Stomach smooth muscle (tissue), 2 donors: ENCODE measurements at regions not wholly inside any gene's neighbourhood (a gene's known extent, or its start where the extent isn't known, plus 50 kb on each side); places are given as distances from the start of the nearest gene placed in this dataset.

Source experiments
- H3K27ac ChIP-seq: one replicate; pipeline ENCODE4 v1.7.0; 2013; ENCODE audit warnings: mild to moderate bottlenecking, low read length, inconsistent platforms
- H3K27me3 ChIP-seq, 2 donors: one replicate each; pipeline ENCODE4 v1.7.0; 2013; ENCODE audit warnings: low read length in 2 of 2; ENCODE audit not compliant: insufficient read depth in 2 of 2, control insufficient read depth in 1 of 2
- H3K36me3 ChIP-seq, 2 donors: one replicate each; pipeline ENCODE4 v1.7.0; 2013; ENCODE audit warnings: low read length in 2 of 2; ENCODE audit not compliant: control insufficient read depth in 2 of 2, insufficient read depth in 2 of 2
- H3K4me1 ChIP-seq: one replicate; pipeline ENCODE4 v1.7.0; 2013; ENCODE audit warnings: low read length; ENCODE audit not compliant: control insufficient read depth, insufficient read depth
- H3K4me3 ChIP-seq, 2 donors: one replicate each; pipeline ENCODE4 v1.7.0; 2013; ENCODE audit warnings: low read length in 2 of 2
- H3K9ac ChIP-seq, 2 donors: one replicate each; pipeline ENCODE4 v1.7.0; 2013; ENCODE audit warnings: low read length in 2 of 2, mild to moderate bottlenecking in 1 of 2
- H3K9me3 ChIP-seq, 2 donors: one replicate each; pipeline ENCODE4 v1.7.0; 2013; ENCODE audit warnings: low read length in 2 of 2; ENCODE audit not compliant: control insufficient read depth in 2 of 2
- donor health status: healthy.
- donor health status: Pancreatic carcinoma.

DNA sequence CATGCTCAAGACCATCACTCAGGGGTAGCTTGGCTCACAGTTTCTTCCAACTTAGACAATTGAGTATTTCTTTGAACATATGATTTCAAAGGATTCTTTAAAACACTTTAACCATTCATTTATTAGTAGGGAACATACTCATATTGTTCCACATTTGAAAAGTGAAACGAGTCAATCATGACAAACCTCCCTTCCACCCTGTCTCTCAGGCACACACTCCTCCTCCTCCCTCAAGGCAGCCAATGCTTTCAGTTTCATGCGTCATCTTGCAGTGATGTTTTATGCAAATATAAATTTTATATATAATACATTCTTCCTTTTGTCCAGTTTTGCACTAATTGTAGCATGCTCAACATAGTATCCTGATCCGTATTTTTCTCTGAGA, 126.0 kb upstream of the BOD1 start:
- no peak overlapping the region for H3K27ac ChIP-seq
- H3K4me1 ChIP-seq = no peaks in the 10 kb centered on the region
- H3K9me3 ChIP-seq = no peaks in the 10 kb centered on the region
- peaks cover 0 to 4% of the 10 kb centered on the region in 2 donors for H3K27me3 ChIP-seq
- H3K9ac ChIP-seq = no peak overlapping the region
- no peak overlapping the region for H3K4me3 ChIP-seq
- no peaks in the 10 kb centered on the region for H3K36me3 ChIP-seq

DNA sequence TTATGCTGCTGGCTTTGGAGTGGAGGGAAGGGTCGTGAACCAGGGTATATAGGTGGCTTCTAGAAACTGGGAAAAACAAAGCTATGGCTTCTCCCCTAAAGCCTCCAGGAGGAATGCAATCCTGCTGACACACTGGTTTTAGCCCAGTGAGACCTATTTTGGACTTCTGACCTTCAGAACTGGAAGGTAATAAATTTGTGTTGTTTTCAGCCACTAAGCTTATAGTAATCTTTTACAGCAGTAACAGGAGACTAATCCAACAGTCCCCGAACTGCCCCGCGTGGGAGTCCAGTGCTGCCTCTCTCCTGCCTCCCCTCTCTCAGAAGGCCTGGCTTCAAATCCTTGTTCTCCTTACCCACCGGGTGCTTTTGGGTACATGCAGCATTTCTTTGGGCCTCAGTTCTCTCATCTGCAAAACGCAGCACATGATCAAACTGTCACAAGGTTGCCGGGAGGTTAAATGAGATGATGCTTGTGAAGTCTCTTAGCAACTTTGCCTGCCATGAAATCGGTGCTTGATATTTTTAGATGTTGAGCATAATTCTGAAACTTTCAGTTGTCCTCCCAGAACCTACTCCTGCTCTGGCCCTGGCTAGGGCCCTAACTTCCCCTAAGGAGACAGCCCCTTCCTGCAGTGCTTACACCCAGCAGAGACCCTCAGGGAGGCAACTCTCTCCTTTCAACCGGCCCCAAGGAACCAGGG, 127.3 kb upstream of the BOD1 start:
- Histone ChIP-seq H3K27me3 (peaks cover 0 to 4% of the 10 kb centered on the region in 2 donors), H3K4me1 (no peaks in the 10 kb centered on the region), H3K4me3 (no peak overlapping the region), H3K27ac (no peak overlapping the region), H3K9ac (no peak overlapping the region), H3K9me3 (no peaks in the 10 kb centered on the region), H3K36me3 (no peaks in the 10 kb centered on the region)

DNA sequence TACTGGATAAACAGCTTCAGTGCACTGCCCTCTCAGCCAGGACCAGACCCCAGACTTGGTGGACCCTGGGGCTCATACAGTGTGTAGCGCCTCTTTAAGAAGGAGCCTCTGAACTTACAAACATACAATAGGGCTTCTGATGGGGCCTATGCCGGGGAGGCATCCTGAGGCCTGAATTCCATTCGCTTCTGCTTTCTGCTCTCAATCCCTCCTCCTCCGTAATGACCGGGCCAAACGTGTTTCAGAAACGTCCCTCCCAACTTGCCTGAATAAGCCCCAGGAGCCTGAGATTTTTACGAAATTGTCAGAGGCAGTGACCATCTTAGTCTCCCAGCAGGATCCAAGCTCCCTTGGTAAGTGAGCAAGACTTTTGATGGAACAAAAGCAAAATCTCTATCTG, 128.1 kb upstream of the BOD1 start:
- H3K4me3 ChIP-seq = no peak overlapping the region
- no peak overlapping the region for H3K9ac ChIP-seq
- H3K27me3 ChIP-seq = no peaks in the 10 kb centered on the region
- H3K9me3 ChIP-seq = no peaks in the 10 kb centered on the region
- no peaks in the 10 kb centered on the region for H3K36me3 ChIP-seq
- H3K27ac ChIP-seq = no peak overlapping the region
- H3K4me1 ChIP-seq = no peaks in the 10 kb centered on the region

DNA sequence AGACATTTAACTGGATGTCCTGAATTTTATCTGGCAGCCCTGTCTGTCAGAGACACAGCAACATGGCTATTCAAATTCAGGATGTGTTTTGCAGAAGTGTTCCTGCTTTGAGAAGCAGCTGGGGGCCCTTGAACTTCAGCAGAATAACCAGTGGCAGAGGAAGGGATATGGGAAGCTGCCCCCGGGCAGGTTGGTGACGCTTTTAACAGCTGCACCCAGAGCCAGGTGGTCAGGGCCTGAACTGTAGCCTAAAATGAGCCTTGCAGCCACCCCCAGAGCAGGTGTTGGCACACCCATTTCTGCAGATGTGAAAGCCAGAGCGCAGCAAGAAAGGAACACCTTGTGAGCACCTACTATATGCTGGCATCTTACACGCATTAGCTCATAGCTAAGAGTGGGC, 128.7 kb upstream of the BOD1 start:
- Histone ChIP-seq H3K9me3 (no peaks in the 10 kb centered on the region), H3K9ac (no peak overlapping the region), H3K27me3 (no peaks in the 10 kb centered on the region), H3K4me1 (no peaks in the 10 kb centered on the region), H3K27ac (no peak overlapping the region), H3K4me3 (no peak overlapping the region), H3K36me3 (no peaks in the 10 kb centered on the region)

DNA sequence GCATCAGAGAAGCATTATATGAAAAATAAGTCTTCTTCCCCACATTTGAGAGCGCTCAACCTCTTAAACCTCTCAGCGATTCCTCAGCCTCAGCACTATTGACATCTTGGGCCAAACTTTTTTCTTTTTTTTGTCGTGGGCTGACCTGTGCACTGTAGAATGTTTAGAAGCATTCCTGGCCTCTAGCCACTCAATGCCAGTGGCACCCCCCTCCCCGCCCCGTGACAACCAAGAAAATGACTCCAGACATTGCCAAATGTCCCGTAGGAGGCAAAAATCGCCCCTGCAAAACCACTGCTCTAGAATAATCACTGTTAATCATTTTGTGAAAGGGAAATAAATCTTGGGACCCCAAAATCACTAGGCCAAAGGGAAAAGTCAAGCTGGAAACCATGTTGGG, 129.1 kb upstream of the BOD1 start:
- H3K27me3 ChIP-seq = no peaks in the 10 kb centered on the region
- H3K9ac ChIP-seq = no peak overlapping the region
- H3K4me1 ChIP-seq = no peaks in the 10 kb centered on the region
- H3K9me3 ChIP-seq = no peaks in the 10 kb centered on the region
- no peaks in the 10 kb centered on the region for H3K36me3 ChIP-seq
- H3K4me3 ChIP-seq = no peak overlapping the region
- no peak overlapping the region for H3K27ac ChIP-seq

DNA sequence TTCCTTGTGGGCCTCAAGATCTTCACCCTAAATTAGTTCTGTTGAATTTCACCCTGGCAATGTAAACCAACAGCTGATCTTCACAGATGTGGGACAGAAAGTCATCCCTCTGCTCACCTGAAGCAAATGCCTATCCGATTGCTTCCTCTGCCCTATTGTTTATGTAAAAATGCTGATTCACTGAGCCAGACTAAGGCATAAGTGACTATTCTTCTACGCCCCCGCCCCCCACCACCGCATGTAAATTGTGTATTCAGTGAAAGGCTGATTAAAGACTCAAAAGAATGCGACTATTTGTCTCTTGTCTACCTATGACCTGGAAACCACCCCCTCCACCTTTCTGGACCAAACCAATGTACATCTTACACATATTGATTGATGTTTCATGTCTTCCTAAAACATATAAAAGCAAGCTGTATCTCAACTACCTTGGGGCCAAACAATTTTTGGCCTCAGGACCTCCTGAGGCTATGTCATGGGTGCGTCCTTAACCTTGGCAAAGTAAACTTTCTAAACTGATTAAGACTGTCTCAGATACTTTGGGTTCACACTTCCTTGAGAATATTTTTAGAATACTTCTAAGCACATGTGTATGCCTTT, 129.7 kb upstream of the BOD1 start:
- Histone ChIP-seq H3K27ac (no peak overlapping the region), H3K4me1 (no peaks in the 10 kb centered on the region), H3K9ac (no peak overlapping the region), H3K36me3 (no peaks in the 10 kb centered on the region), H3K27me3 (no peaks in the 10 kb centered on the region), H3K4me3 (no peak overlapping the region), H3K9me3 (no peaks in the 10 kb centered on the region)

DNA sequence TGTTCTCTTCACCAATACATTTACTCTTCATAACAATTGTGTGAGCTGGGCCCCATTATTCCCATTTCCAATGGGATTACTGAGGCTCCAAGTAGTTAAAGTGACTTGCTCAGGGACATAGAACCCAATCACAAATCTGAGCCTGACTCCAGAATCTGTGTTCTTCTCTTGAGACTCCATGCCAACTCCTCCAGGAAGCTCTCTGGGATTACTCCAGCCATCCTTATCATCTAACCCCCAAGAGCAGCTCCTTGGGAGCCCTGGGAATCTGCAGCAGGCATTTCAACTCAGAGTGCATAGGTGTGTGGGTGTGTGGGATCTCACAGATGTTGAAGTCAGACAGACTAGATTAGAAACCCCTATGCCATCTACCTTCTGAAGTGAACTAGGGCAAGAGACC, 131.4 kb upstream of the BOD1 start:
- H3K9ac ChIP-seq = no peak overlapping the region
- H3K27me3 ChIP-seq = no peaks in the 10 kb centered on the region
- H3K4me3 ChIP-seq = no peak overlapping the region
- H3K36me3 ChIP-seq = no peaks in the 10 kb centered on the region
- H3K9me3 ChIP-seq = no peaks in the 10 kb centered on the region
- no peak overlapping the region for H3K27ac ChIP-seq
- no peaks in the 10 kb centered on the region for H3K4me1 ChIP-seq

DNA sequence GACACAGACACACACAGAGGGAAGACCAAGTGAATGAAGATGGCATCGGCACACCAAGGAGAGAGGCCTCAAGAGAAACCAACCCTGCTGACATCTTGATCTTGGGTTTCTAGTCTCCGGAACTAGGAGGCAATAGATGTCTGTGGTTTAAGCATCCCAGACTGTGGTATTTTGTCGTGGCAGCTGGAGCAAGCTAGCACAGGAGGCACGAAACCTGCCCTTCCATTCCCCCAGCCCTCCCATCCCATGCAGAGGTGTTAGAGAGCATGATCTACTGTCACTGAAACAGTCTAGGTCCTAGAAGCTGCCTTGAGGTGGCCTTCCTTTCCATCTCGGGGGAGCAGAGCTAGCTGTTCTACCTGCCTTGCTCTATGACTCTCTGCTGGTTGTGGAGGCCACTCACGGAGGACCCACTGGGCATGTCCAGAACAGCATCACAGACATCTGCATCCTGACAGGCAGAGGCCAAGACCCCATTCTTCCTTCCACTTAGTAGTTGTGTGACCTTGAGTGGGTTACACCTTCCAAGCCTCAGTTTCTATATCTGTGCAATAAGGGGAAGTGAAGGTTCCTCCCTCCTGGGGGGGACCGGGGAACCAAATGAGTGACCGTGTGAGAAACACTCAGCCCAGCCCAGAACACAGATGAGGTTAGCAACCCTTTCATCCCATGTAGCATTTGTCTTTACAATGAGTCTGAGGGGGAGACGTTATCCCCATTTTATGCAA, 134.3 kb upstream of the BOD1 start:
- no peaks in the 10 kb centered on the region for H3K9me3 ChIP-seq
- no peaks in the 10 kb centered on the region for H3K27me3 ChIP-seq
- H3K4me1 ChIP-seq = no peaks in the 10 kb centered on the region
- H3K36me3 ChIP-seq = no peaks in the 10 kb centered on the region
- no peak overlapping the region for H3K9ac ChIP-seq
- H3K4me3 ChIP-seq = no peak overlapping the region
- H3K27ac ChIP-seq = no peak overlapping the region

DNA sequence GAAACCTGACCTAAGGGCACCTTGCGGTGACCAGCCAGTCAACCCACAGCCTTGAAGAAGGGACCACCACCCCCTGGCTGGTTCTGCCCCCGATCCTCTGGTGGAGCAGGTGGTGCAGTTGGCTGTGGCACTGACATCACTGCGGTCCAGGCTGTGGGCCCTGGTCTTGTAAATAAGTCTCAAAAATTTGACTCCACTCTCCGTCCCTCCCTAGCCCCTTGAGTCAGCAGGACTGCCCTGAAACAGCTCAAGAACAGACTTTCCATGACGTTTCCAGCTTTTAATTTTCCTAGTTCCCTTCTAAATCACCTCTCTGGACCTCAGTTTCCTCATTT, 134.8 kb upstream of the BOD1 start:
- Histone ChIP-seq H3K36me3 (no peaks in the 10 kb centered on the region), H3K9me3 (no peaks in the 10 kb centered on the region), H3K9ac (no peak overlapping the region), H3K4me1 (no peaks in the 10 kb centered on the region), H3K27ac (no peak overlapping the region), H3K4me3 (no peak overlapping the region), H3K27me3 (no peaks in the 10 kb centered on the region)

DNA sequence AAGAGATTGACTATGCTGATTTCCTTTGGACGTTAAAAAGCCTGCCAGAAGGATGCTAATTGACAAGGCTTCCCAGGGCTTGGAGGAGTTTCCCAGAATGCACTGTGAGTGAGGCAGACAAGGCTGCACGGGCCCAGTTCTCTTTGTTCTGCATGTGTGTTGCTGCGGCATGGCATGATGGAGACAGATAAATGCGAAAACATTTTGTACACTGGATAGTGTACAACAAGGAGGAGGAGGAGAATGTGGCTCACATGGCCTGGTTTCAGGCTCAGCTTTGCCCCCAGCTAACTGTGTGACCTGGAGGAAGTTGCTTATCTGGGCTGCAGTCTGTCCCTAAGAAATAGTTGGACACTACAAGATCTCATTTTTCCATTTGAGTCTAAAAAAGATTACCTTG, 135.5 kb upstream of the CPEB4 start:
- no peak overlapping the region for H3K27ac ChIP-seq
- H3K4me1 ChIP-seq = no peaks in the 10 kb centered on the region
- H3K9ac ChIP-seq = no peak overlapping the region
- H3K9me3 ChIP-seq = no peaks in the 10 kb centered on the region
- no peak overlapping the region for H3K4me3 ChIP-seq
- peaks cover 0 to under 1% of the 10 kb centered on the region in 2 donors for H3K27me3 ChIP-seq
- H3K36me3 ChIP-seq = no peaks in the 10 kb centered on the region
